ENCODE measurements at regions not wholly inside any gene's neighbourhood (a gene's known extent, or its start where the extent isn't known, plus 50 kb on each side); places are given as distances from the start of the nearest gene placed in this dataset.
"Not testable (repeated sequence)": the region's sequence is repeated elsewhere in the genome, so short reads cannot be mapped to it uniquely, and the experiment has no call there.

GRCh38 chr20:53809728-53810365, 216.2 kb upstream of the ZNF217 start:
- in situ Hi-C loops (cut with HindIII; ENCODE audit: low sequenced_read_pairs), result no loop called here
- no peak for TF ChIP-seq CTCF (IDR thresholded peaks at IDR 0.05; ENCODE audit: low read depth, low read length, missing control alignments)
- H3K4me3 ChIP-seq (ENCODE audit: low read depth, low read length), result no peak overlapping the region
- no peak for DNase-seq (ENCODE audit: low read depth)

- in situ Hi-C loops (cut with HindIII; ENCODE audit: low sequenced_read_pairs), result no loop called here
- TF ChIP-seq CTCF (IDR thresholded peaks at IDR 0.05; ENCODE audit: low read depth, low read length, missing control alignments), result no peak
- H3K4me3 ChIP-seq (ENCODE audit: low read depth, low read length), result no peak overlapping the region
- DNase-seq (ENCODE audit: low read depth), result no peak
These were observed 215.6 kb upstream of the ZNF217 start for GRCh38 chr20:53809217-53809616.

GRCh38 chr20:53808733-53809132, 215.1 kb upstream of the ZNF217 start:
- no peak for TF ChIP-seq CTCF (IDR thresholded peaks at IDR 0.05; ENCODE audit: low read depth, low read length, missing control alignments)
- no peak overlapping the region for H3K4me3 ChIP-seq (ENCODE audit: low read depth, low read length)
- in situ Hi-C loops (cut with HindIII; ENCODE audit: low sequenced_read_pairs), result no loop called here
- no peak for DNase-seq (ENCODE audit: low read depth)

GRCh38 chr20:53808302-53808701, 214.7 kb upstream of the ZNF217 start:
- H3K4me3 ChIP-seq (ENCODE audit: low read depth, low read length); in situ Hi-C loops (cut with HindIII; ENCODE audit: low sequenced_read_pairs); DNase-seq (ENCODE audit: low read depth): not testable (repeated sequence)

GRCh38 chr20:53806683-53807401, 213.2 kb upstream of the ZNF217 start:
- no peak for DNase-seq (ENCODE audit: low read depth)
- TF ChIP-seq CTCF (IDR thresholded peaks at IDR 0.05; ENCODE audit: low read depth, low read length, missing control alignments), result no peak
- no peak overlapping the region for H3K4me3 ChIP-seq (ENCODE audit: low read depth, low read length)
- in situ Hi-C loops (cut with HindIII; ENCODE audit: low sequenced_read_pairs), result no loop called here

GRCh38 chr20:53805895-53806384, 212.3 kb upstream of the ZNF217 start:
- in situ Hi-C loops (cut with HindIII; ENCODE audit: low sequenced_read_pairs), result no loop called here
- TF ChIP-seq CTCF (IDR thresholded peaks at IDR 0.05; ENCODE audit: low read depth, low read length, missing control alignments), result no peak
- no peak overlapping the region for H3K4me3 ChIP-seq (ENCODE audit: low read depth, low read length)
- DNase-seq (ENCODE audit: low read depth), result no peak

Measured in astrocyte of the cerebellum (primary cell).